IMR-90 (cell line): ENCODE measurements at regions not wholly inside any gene's neighbourhood (a gene's known extent, or its start where the extent isn't known, plus 50 kb on each side); places are given as distances from the start of the nearest gene placed in this dataset.

Experiments
- ATAC-seq: fragments of 200-7000 bp; cut with Tn5 transposase; 2 replicates; pipeline ENCODE4 v1.9.1; 2020; ENCODE audit warnings: low read depth, mild to moderate bottlenecking, moderate library complexity
- BruUV-seq: library from RNA; stranded (reverse); fragments of 400-500 nt; replicated peaks from 2 replicates; lab custom pipeline; 2021; lab: Mats Ljungman, UMichigan
- CTCF ChIA-PET: fragments of 300-600 bp; formaldehyde crosslinking; extraction: SDS; loops from one replicate; lab custom pipeline; 2021; ENCODE audit warnings: antibody characterized with exemption; lab: Yijun Ruan, JAX
- POLR2A ChIA-PET: fragments of 300-600 bp; sonication (Branson Sonifier 250); formaldehyde crosslinking; loops from one replicate; lab custom pipeline; 2022; ENCODE audit warnings: antibody characterized with exemption; ENCODE audit not compliant: unreplicated experiment; lab: Charles Lee
- DNase-seq: peaks from one replicate; pipeline ENCODE4 v3.0.0; 2013
- H2AFZ ChIP-seq: replicated peaks from 2 replicates; pipeline ENCODE3; 2013; ENCODE audit warnings: low read length, mild to moderate bottlenecking; ENCODE audit not compliant: poor library complexity
- H2AK5ac ChIP-seq: 2 replicates; pipeline ENCODE4 v1.6.1; 2013; ENCODE audit warnings: low read depth, low read length, inconsistent platforms
- H2AK9ac ChIP-seq: replicated peaks from 2 replicates; pipeline ENCODE3; 2013; ENCODE audit warnings: mild to moderate bottlenecking, low read depth, low read length, moderate library complexity; ENCODE audit not compliant: poor library complexity
- H2BK120ac ChIP-seq: 2 replicates; pipeline ENCODE4 v1.6.1; 2013; ENCODE audit warnings: low read depth, low read length, inconsistent platforms
- H2BK15ac ChIP-seq: 3 replicates; pipeline ENCODE4 v1.6.1; 2013; ENCODE audit warnings: low read depth, low read length, inconsistent platforms
- H2BK20ac ChIP-seq: 2 replicates; pipeline ENCODE4 v1.6.1; 2013; ENCODE audit warnings: low read depth, mild to moderate bottlenecking, inconsistent platforms, low read length, moderate library complexity
- H2BK5ac ChIP-seq: 2 replicates; pipeline ENCODE4 v1.6.1; 2013; ENCODE audit warnings: mild to moderate bottlenecking, low read depth, low read length, inconsistent platforms; ENCODE audit not compliant: poor library complexity, severe bottlenecking
- H3K14ac ChIP-seq: replicated peaks from 2 replicates; pipeline ENCODE4 v1.6.1; 2013; ENCODE audit warnings: low read depth, low read length, inconsistent platforms
- H3K18ac ChIP-seq: 2 replicates; pipeline ENCODE4 v1.6.1; 2013; ENCODE audit warnings: low read depth, low read length, control low read depth
- H3K23ac ChIP-seq: 2 replicates; pipeline ENCODE4 v1.6.1; 2013; ENCODE audit warnings: low read depth, low read length, inconsistent platforms
- H3K27ac ChIP-seq: 2 replicates; pipeline ENCODE4 v1.5.1; 2013; ENCODE audit warnings: mild to moderate bottlenecking, control low read depth, low read length; ENCODE audit not compliant: insufficient read depth
- H3K27me3 ChIP-seq: 2 replicates; pipeline ENCODE4 v1.6.1; 2013; ENCODE audit warnings: low read length; ENCODE audit not compliant: control insufficient read depth, insufficient read depth
- H3K36me3 ChIP-seq: 2 replicates; pipeline ENCODE4 v1.6.1; 2013; ENCODE audit warnings: low read length, mixed read lengths; ENCODE audit not compliant: control insufficient read depth, insufficient read depth
- H3K4ac ChIP-seq: 2 replicates; pipeline ENCODE4 v1.6.1; 2013; ENCODE audit warnings: low read depth, low read length, inconsistent platforms
- H3K4me1 ChIP-seq: 2 replicates; pipeline ENCODE4 v1.6.1; 2013; ENCODE audit warnings: low read length, mixed read lengths; ENCODE audit not compliant: control insufficient read depth, insufficient read depth
- H3K4me2 ChIP-seq: 2 replicates; pipeline ENCODE4 v1.6.1; 2013; ENCODE audit warnings: low read depth, mild to moderate bottlenecking, control low read depth, low read length, moderate library complexity
- H3K4me3 ChIP-seq: 2 replicates; pipeline ENCODE4 v1.5.1; 2013; ENCODE audit warnings: low read depth, mild to moderate bottlenecking, control low read depth, low read length, moderate library complexity; ENCODE audit not compliant: insufficient read depth
- H3K56ac ChIP-seq: 2 replicates; pipeline ENCODE4 v1.6.1; 2013; ENCODE audit warnings: low read length, inconsistent platforms; ENCODE audit not compliant: insufficient read depth; ENCODE audit errors: extremely low read depth
- H3K79me1 ChIP-seq, 2 experiments: 2 replicates each; pipeline ENCODE4 v1.6.1; 2013; ENCODE audit warnings: low read length in 2 of 2, inconsistent platforms in 1 of 2, low read depth in 1 of 2
- H3K9ac ChIP-seq: 2 replicates; pipeline ENCODE4 v1.6.1; 2013; ENCODE audit warnings: low read depth, low read length, control low read depth
- H3K9me1 ChIP-seq: 2 replicates; pipeline ENCODE4 v1.6.1; 2013; ENCODE audit warnings: low read length, inconsistent platforms; ENCODE audit not compliant: insufficient read depth
- H3K9me3 ChIP-seq: 2 replicates; pipeline ENCODE4 v1.6.1; 2013; ENCODE audit warnings: low read length; ENCODE audit not compliant: control insufficient read depth, insufficient read depth
- H4K20me1 ChIP-seq: 2 replicates; pipeline ENCODE4 v1.6.1; 2013; ENCODE audit warnings: low read length, inconsistent platforms; ENCODE audit not compliant: insufficient read depth
- H4K5ac ChIP-seq: 2 replicates; pipeline ENCODE4 v1.6.1; 2013; ENCODE audit warnings: mild to moderate bottlenecking, low read depth, low read length, control low read depth
- H4K8ac ChIP-seq, 2 experiments: 2 replicates each; pipeline ENCODE4 v1.6.1; 2013; ENCODE audit warnings: low read depth in 2 of 2, low read length in 2 of 2, control low read depth in 1 of 2, inconsistent platforms in 1 of 2
- H4K91ac ChIP-seq: 2 replicates; pipeline ENCODE4 v1.6.1; 2013; ENCODE audit warnings: low read depth, low read length, inconsistent platforms; ENCODE audit not compliant: insufficient read depth
- BHLHE40 ChIP-seq: fragments of 150-350 bp; IDR thresholded peaks from 2 replicates; pipeline ENCODE4 v1.6.1; 2016; ENCODE audit warnings: mild to moderate bottlenecking, low read depth, low read length
- CEBPB ChIP-seq: IDR thresholded peaks from 2 replicates; pipeline ENCODE4 v1.6.1; 2012; ENCODE audit warnings: low read depth, low read length, improper control_type of control experiment
- CHD1 ChIP-seq: IDR thresholded peaks from 2 replicates; pipeline ENCODE4 v1.6.1; 2012; ENCODE audit warnings: low read depth, low read length, improper control_type of control experiment
- FOS ChIP-seq: fragments of 150-350 bp; IDR thresholded peaks from 2 replicates; pipeline ENCODE4 v1.6.1; 2016; ENCODE audit warnings: low read depth, low read length
- MAFK ChIP-seq: IDR thresholded peaks from 2 replicates; pipeline ENCODE4 v1.6.1; 2012; ENCODE audit warnings: low read depth, low read length, improper control_type of control experiment
- MAZ ChIP-seq: IDR thresholded peaks from 2 replicates; pipeline ENCODE4 v1.6.1; 2012; ENCODE audit warnings: low read depth, mild to moderate bottlenecking, low read length, improper control_type of control experiment, moderate library complexity, borderline replicate concordance
- MXI1 ChIP-seq: IDR thresholded peaks from 2 replicates; pipeline ENCODE4 v1.6.1; 2012; ENCODE audit warnings: low read depth, mild to moderate bottlenecking, low read length, moderate library complexity, borderline replicate concordance
- NFE2L2 ChIP-seq: fragments of 150-350 bp; IDR thresholded peaks from 2 replicates; pipeline ENCODE4 v1.6.1; 2016; ENCODE audit warnings: low read depth, mild to moderate bottlenecking, low read length
- POLR2A ChIP-seq: IDR thresholded peaks from 2 replicates; pipeline ENCODE4 v1.6.1; 2012; ENCODE audit warnings: mild to moderate bottlenecking, low read depth, low read length
- RAD21 ChIP-seq: IDR thresholded peaks from 2 replicates; pipeline ENCODE4 v1.6.1; 2012; ENCODE audit warnings: low read length, improper control_type of control experiment
- RCOR1 ChIP-seq: IDR thresholded peaks from 2 replicates; pipeline ENCODE4 v1.6.1; 2012; ENCODE audit warnings: mild to moderate bottlenecking, low read length, improper control_type of control experiment; ENCODE audit not compliant: insufficient replicate concordance
- RFX5 ChIP-seq: IDR thresholded peaks from 2 replicates; pipeline ENCODE4 v1.8.0; 2012; ENCODE audit warnings: low read depth, mild to moderate bottlenecking, low read length, moderate library complexity
- SMC3 ChIP-seq: fragments of 150-350 bp; IDR thresholded peaks from 2 replicates; pipeline ENCODE4 v1.6.1; 2016; ENCODE audit warnings: low read depth, mild to moderate bottlenecking, antibody characterized with exemption, low read length, moderate library complexity
- USF2 ChIP-seq: fragments of 150-350 bp; IDR thresholded peaks from 2 replicates; pipeline ENCODE4 v1.6.1; 2017; ENCODE audit warnings: mild to moderate bottlenecking, antibody characterized with exemption, low read length, low read depth
- WGBS, 2 experiments: methylation state at CpG; one replicate each; pipeline versions ENCODE4 v1.1.5 to v1.1.7; 2013; ENCODE audit warnings: missing lambda C conversion rate in 2 of 2; ENCODE audit not compliant: insufficient read length in 1 of 2; ENCODE audit errors: extremely low coverage in 2 of 2; 5-methylcytosine and 5-hydroxymethylcytosine counted together
- dilution Hi-C: fragments of 300-500 bp; cut with HindIII; formaldehyde crosslinking; loops from one replicate; pipeline ENCODE4 v1.14.3; 2018; ENCODE audit warnings: low sequenced_read_pairs; ENCODE audit not compliant: unreplicated experiment
- in situ Hi-C: fragments of 300-500 bp; cut with MboI; formaldehyde crosslinking; loops from 3 replicates; pipeline ENCODE4 v1.14.3; 2019; ENCODE audit warnings: low sequenced_read_pairs, inconsistent platforms, mixed read lengths
- intact Hi-C: fragments of 100-400 bp; cut with micrococcal nuclease; formaldehyde crosslinking; loops from 2 replicates; pipeline ENCODE4 v1.10.0; 2022
- TF ChIP-seq, protein P1 (sequence below): fragments of 150-350 bp; IDR thresholded peaks from 2 replicates; pipeline ENCODE4 v1.6.1; 2016; ENCODE audit warnings: low read depth, mild to moderate bottlenecking, low read length, moderate library complexity, borderline replicate concordance
- TF ChIP-seq, protein P2 (sequence below): conservative IDR thresholded peaks from 2 replicates; pipeline ENCODE4 v1.5.1; 2012; ENCODE audit warnings: mild to moderate bottlenecking, low read depth, low read length, improper control_type of control experiment

GRCh38 chr13:106818971-106819370 is 251.0 kb upstream of the ARGLU1 start:
- Histone ChIP-seq H3K4me3 (no peak overlapping the region), H4K5ac (no peak overlapping the region), H2AFZ (no peak overlapping the region), H3K4me1 (no peaks in the 10 kb centered on the region), H3K79me1 (no peaks in the 10 kb centered on the region), H3K9ac (no peak overlapping the region), H4K91ac (no peak overlapping the region), H2AK5ac (no peak overlapping the region), H3K14ac (no peak overlapping the region), H2BK120ac (no peak overlapping the region), H2BK5ac (no peak overlapping the region), H2BK20ac (no peak overlapping the region), H4K8ac (no peak overlapping the region), H3K23ac (no peak overlapping the region), H3K27me3 (no peaks in the 10 kb centered on the region), H4K20me1 (no peaks in the 10 kb centered on the region), H3K56ac (no peak overlapping the region), H3K9me1 (no peaks in the 10 kb centered on the region), H3K36me3 (no peaks in the 10 kb centered on the region), H2BK15ac (no peak overlapping the region), H3K4ac (no peak overlapping the region), H3K4me2 (no peak overlapping the region), H2AK9ac (no peak overlapping the region), H3K27ac (no peak overlapping the region), H3K18ac (no peak overlapping the region), H3K9me3 (no peaks in the 10 kb centered on the region)
- ATAC-seq = no peak
- DNase-seq = no peak
- no TSS peak for BruUV-seq
- no CpG with 5 or more reads among the region's 3 CpGs for WGBS, 2 experiments
- ChIA-PET POLR2A (no interaction called here), CTCF (no interaction called here)
- dilution Hi-C loops = no loop called here
- no peak for TF ChIP-seq NFE2L2
- TF ChIP-seq MAFK = no peak
- TF ChIP-seq, protein P1, sequence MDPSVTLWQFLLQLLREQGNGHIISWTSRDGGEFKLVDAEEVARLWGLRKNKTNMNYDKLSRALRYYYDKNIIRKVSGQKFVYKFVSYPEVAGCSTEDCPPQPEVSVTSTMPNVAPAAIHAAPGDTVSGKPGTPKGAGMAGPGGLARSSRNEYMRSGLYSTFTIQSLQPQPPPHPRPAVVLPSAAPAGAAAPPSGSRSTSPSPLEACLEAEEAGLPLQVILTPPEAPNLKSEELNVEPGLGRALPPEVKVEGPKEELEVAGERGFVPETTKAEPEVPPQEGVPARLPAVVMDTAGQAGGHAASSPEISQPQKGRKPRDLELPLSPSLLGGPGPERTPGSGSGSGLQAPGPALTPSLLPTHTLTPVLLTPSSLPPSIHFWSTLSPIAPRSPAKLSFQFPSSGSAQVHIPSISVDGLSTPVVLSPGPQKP = no peak
- no peak for TF ChIP-seq MAZ
- TF ChIP-seq RAD21 = no peak
- TF ChIP-seq, protein P2, sequence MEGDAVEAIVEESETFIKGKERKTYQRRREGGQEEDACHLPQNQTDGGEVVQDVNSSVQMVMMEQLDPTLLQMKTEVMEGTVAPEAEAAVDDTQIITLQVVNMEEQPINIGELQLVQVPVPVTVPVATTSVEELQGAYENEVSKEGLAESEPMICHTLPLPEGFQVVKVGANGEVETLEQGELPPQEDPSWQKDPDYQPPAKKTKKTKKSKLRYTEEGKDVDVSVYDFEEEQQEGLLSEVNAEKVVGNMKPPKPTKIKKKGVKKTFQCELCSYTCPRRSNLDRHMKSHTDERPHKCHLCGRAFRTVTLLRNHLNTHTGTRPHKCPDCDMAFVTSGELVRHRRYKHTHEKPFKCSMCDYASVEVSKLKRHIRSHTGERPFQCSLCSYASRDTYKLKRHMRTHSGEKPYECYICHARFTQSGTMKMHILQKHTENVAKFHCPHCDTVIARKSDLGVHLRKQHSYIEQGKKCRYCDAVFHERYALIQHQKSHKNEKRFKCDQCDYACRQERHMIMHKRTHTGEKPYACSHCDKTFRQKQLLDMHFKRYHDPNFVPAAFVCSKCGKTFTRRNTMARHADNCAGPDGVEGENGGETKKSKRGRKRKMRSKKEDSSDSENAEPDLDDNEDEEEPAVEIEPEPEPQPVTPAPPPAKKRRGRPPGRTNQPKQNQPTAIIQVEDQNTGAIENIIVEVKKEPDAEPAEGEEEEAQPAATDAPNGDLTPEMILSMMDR = no peak
- TF ChIP-seq CHD1 = no peak
- TF ChIP-seq RCOR1 = no peak
- no peak for TF ChIP-seq USF2
- TF ChIP-seq CEBPB = no peak
- no peak for TF ChIP-seq MXI1
- TF ChIP-seq BHLHE40 = no peak
- TF ChIP-seq FOS = no peak
- TF ChIP-seq SMC3 = no peak
- TF ChIP-seq RFX5 = no peak
- no peak for TF ChIP-seq POLR2A
- in situ Hi-C loops = no loop called here
- intact Hi-C loops = no loop called here
